ENCODE measurements at regions not wholly inside any gene's neighbourhood (a gene's known extent, or its start where the extent isn't known, plus 50 kb on each side); places are given as distances from the start of the nearest gene placed in this dataset.
"Not testable (repeated sequence)": the region's sequence is repeated elsewhere in the genome, so short reads cannot be mapped to it uniquely, and the experiment has no call there.

DNA sequence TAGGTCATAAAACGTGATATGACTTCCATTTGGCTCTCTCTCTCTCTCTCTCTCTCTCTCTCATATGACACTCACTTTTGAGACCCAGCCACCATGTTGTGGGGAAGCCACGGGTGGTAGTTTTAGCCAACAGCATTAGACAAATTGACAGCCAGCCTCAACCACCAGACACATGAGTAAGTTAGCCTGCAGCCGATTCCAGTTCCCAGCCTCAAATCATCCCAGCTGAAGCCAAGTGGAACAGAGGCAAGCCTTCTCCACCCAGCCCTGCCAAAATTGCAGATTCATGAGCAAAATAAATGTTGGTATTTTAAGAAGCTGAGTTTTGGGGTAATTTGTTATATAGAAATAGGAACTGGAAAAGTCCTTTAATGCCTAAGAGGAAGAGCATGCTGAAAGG lies 98.0 kb upstream of the DNAH14 start:
- 1 to 5% methylated on average over 3 of the region's 3 CpGs for WGBS, 2 experiments (ENCODE audit: low coverage in 1 of 2, low lambda C conversion rate in 2 of 2, missing lambda C conversion rate in 2 of 2)
- in situ Hi-C loops (cut with MboI) = no loop called here

DNA sequence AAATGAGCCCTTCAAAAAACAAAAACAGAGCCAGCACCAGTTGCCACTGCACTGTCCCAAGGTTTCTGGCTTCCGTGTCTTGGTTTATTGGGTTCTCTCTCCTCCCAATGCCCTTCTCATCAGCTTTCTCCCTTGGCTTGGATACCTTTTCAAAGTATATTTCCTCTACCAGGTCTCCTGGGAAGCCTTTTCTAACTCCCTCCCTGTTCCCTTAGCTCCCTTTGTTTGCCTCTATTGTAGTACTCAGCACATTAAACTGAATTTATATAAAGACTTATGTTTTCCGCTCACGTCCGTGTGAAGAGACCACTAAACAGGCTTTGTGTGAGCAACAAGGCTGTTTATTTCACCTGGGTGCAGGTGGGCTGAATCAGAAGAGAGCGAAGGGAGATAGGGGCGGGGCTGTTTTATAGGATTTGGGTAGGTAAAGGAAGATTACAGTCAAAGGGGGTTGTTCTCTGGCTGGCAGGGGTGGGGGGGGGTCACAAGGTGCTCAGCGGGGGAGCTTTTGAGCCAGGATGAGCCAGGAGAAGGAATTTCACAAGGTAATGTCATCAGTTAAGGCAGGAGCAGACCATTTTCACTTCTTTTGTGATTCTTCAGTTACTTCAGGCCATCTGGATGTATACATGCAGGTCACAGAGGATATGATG lies 89.7 kb upstream of the DNAH14 start:
- DNase-seq; H3K9me2 ChIP-seq (ENCODE audit: insufficient read depth); H3K4me1 ChIP-seq (ENCODE audit: insufficient read depth); H3K4me2 ChIP-seq (ENCODE audit: unreplicated experiment); H3K27me3 ChIP-seq (replicated peaks; ENCODE audit: insufficient read depth); H3F3A ChIP-seq (ENCODE audit: insufficient read depth); H2AFZ ChIP-seq; H3K27ac ChIP-seq; H3K9me3 ChIP-seq (ENCODE audit: low read depth); H3K4me3 ChIP-seq; H3K36me3 ChIP-seq (ENCODE audit: low read depth); H3K9ac ChIP-seq; in situ Hi-C loops (cut with MboI); H3K79me2 ChIP-seq (ENCODE audit: insufficient read depth); H4K20me1 ChIP-seq (ENCODE audit: insufficient read depth): not testable (repeated sequence)
- 61 to 65% methylated on average over 6 to 7 of the region's 7 CpGs for WGBS, 2 experiments (ENCODE audit: low coverage in 1 of 2, low lambda C conversion rate in 2 of 2, missing lambda C conversion rate in 2 of 2)

More for the DNA sequence above, 98.0 kb upstream of the DNAH14 start:
- no peak overlapping the region for H3K9ac ChIP-seq
- no peak overlapping the region for H2AFZ ChIP-seq
- peaks cover 5% of the 10 kb centered on the region for H3K4me1 ChIP-seq (ENCODE audit: insufficient read depth)
- H3K9me2 ChIP-seq (ENCODE audit: insufficient read depth) = no peaks in the 10 kb centered on the region
- H3K4me3 ChIP-seq = no peak overlapping the region
- peak; percentile 55 for DNase-seq
- H3K79me2 ChIP-seq (ENCODE audit: insufficient read depth) = no peaks in the 10 kb centered on the region
- H3K27me3 ChIP-seq (replicated peaks; ENCODE audit: insufficient read depth) = no peaks in the 10 kb centered on the region; the same call in 1 of the 2 replicates
- no peaks in the 10 kb centered on the region for H3K9me3 ChIP-seq (ENCODE audit: low read depth)
- no peaks in the 10 kb centered on the region for H4K20me1 ChIP-seq (ENCODE audit: insufficient read depth)
- H3K36me3 ChIP-seq (ENCODE audit: low read depth) = no peaks in the 10 kb centered on the region
- no peaks in the 10 kb centered on the region; the same call in 1 of the 2 replicates for H3F3A ChIP-seq (ENCODE audit: insufficient read depth)
- TF ChIP-seq EZH2phosphoT487 (IDR thresholded peaks at IDR 0.05; ENCODE audit: insufficient read depth, low read depth) (no peak), EZH2 (IDR thresholded peaks at IDR 0.05; ENCODE audit: insufficient read depth, poor library complexity, severe bottlenecking) (no peak)
- no peak overlapping the region for H3K27ac ChIP-seq
- no peak overlapping the region for H3K4me2 ChIP-seq (ENCODE audit: unreplicated experiment)

DNA sequence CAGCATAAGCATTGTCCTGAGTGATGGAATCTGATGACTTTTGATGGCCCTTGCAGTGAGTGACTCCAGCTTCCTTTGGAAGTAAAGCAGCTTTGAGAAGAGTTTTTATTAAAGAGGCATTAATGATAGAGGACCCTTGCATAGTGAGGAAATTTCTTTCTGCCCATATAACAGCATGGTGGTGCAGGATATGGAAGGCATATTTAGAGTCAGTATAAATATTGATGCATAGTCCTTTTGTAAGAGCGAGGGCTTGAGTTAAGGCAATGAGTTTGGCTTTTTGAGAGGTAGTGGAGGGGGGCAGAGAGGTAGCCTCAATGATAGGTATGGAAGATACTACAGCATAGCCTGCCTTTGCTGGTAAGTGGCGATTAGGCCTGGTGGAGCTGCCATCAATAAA lies 87.7 kb upstream of the DNAH14 start:
- H3F3A ChIP-seq (ENCODE audit: insufficient read depth); H3K9me3 ChIP-seq (ENCODE audit: low read depth); H3K36me3 ChIP-seq (ENCODE audit: low read depth); DNase-seq; H3K4me2 ChIP-seq (ENCODE audit: unreplicated experiment); H3K4me1 ChIP-seq (ENCODE audit: insufficient read depth); H3K27me3 ChIP-seq (replicated peaks; ENCODE audit: insufficient read depth); H3K27ac ChIP-seq; H4K20me1 ChIP-seq (ENCODE audit: insufficient read depth); H3K4me3 ChIP-seq; H3K9ac ChIP-seq; H3K79me2 ChIP-seq (ENCODE audit: insufficient read depth); H2AFZ ChIP-seq; H3K9me2 ChIP-seq (ENCODE audit: insufficient read depth); in situ Hi-C loops (cut with MboI): not testable (repeated sequence)
- 69 to 74% methylated on average over 2 of the region's 2 CpGs for WGBS, 2 experiments (ENCODE audit: low coverage in 1 of 2, low lambda C conversion rate in 2 of 2, missing lambda C conversion rate in 2 of 2)

DNA sequence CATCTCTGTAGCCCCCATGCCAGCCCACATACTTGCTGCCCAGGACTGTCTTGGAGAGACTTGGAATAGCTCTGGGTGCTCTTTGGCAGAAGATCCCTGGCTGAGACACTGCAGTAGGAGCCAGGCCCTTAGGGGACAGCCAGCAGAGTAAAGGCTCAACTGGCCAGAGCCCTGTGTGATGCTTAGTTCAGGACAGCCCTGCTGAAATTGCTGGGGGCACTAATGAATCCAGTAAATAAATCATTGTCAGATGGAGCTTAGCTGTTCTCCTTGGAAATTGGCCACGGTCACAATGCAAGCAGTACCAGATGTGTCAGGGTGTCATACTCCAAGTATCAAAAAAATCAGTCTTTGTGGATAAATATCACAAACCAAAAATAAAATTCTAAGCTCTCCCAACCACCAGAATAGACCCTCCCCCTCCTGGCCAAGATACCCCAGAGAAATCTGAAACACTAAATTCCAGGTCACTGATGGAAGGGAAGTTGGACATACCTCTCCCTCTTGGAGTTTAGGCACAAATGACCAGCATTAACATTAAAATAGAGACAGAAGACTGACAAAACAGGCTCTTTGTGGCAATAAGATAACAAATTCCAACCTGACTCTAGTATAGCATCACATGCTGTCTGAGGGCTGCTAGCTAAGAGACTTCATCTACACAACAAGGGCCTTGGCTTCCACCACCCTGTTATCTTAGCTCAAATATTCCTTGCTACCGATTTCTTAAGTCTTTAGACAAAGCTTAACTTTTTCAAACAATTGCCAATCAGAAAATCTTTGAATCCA lies 83.2 kb upstream of the DNAH14 start:
- Histone ChIP-seq H3K4me1 (ENCODE audit: insufficient read depth) (no peaks in the 10 kb centered on the region), H3K27me3 (replicated peaks; ENCODE audit: insufficient read depth) (no peaks in the 10 kb centered on the region), H3K9ac (no peak overlapping the region), H3K36me3 (ENCODE audit: low read depth) (no peaks in the 10 kb centered on the region), H3K4me2 (ENCODE audit: unreplicated experiment) (no peak overlapping the region), H3F3A (ENCODE audit: insufficient read depth) (no peaks in the 10 kb centered on the region), H3K79me2 (ENCODE audit: insufficient read depth) (no peaks in the 10 kb centered on the region), H3K27ac (no peak overlapping the region), H4K20me1 (ENCODE audit: insufficient read depth) (no peaks in the 10 kb centered on the region), H2AFZ (no peak overlapping the region), H3K4me3 (no peak overlapping the region), H3K9me2 (ENCODE audit: insufficient read depth) (no peaks in the 10 kb centered on the region), H3K9me3 (ENCODE audit: low read depth) (no peaks in the 10 kb centered on the region)
- TF ChIP-seq EZH2 (IDR thresholded peaks at IDR 0.05; ENCODE audit: insufficient read depth, poor library complexity, severe bottlenecking) (no peak), EZH2phosphoT487 (IDR thresholded peaks at IDR 0.05; ENCODE audit: insufficient read depth, low read depth) (no peak)
- 20 to 23% methylated on average over 2 of the region's 2 CpGs for WGBS, 2 experiments (ENCODE audit: low coverage in 1 of 2, low lambda C conversion rate in 2 of 2, missing lambda C conversion rate in 2 of 2)
- no peak for DNase-seq
- in situ Hi-C loops (cut with MboI) = no loop called here

Measured in GM23248 (cell line).